ENCODE measurements at regions not wholly inside any gene's neighbourhood (a gene's known extent, or its start where the extent isn't known, plus 50 kb on each side); places are given as distances from the start of the nearest gene placed in this dataset.

GRCh38 chr14:106304271-106304670 lies 777.9 kb downstream of the TMEM121 start (continued):
- TF ChIP-seq FOXP4 (CRISPR knock-in tag; IDR thresholded peaks at IDR 0.05) (no peak), PPARG (CRISPR knock-in tag; conservative IDR thresholded peaks at IDR 0.05) (no peak), MED8 (CRISPR knock-in tag; IDR thresholded peaks at IDR 0.05; ENCODE audit: insufficient replicate concordance) (no peak), PAXIP1 (CRISPR knock-in tag; conservative IDR thresholded peaks at IDR 0.05) (no peak), MED1 (CRISPR knock-in tag; IDR thresholded peaks at IDR 0.05) (no peak), TOE1 (CRISPR knock-in tag; IDR thresholded peaks at IDR 0.05) (no peak), ADNP (CRISPR knock-in tag; IDR thresholded peaks at IDR 0.05) (no peak), TFDP2 (CRISPR knock-in tag; IDR thresholded peaks at IDR 0.05) (no peak)

Measured in HepG2 (cell line).